Mesothelial cell of epicardium (in vitro differentiated cells): ENCODE measurements at regions not wholly inside any gene's neighbourhood (a gene's known extent, or its start where the extent isn't known, plus 50 kb on each side); places are given as distances from the start of the nearest gene placed in this dataset.

Experiments used
- DNase-seq, 2 experiments: peaks; one replicate each; pipeline ENCODE4 v3.0.0; 2021; ENCODE audit warnings: low spot score in 2 of 2; ENCODE audit not compliant: unreplicated experiment in 2 of 2
- H3K27ac Mint-ChIP-seq: 2 replicates; pipeline ENCODE4 v1.8.0; 2021; ENCODE audit warnings: mixed read lengths
- H3K27me3 Mint-ChIP-seq: 2 replicates; pipeline ENCODE4 v1.8.0; 2021; ENCODE audit warnings: low read depth, mixed read lengths
- H3K36me3 Mint-ChIP-seq: 2 replicates; pipeline ENCODE4 v1.8.0; 2021; ENCODE audit warnings: mixed read lengths
- H3K4me1 Mint-ChIP-seq: 2 replicates; pipeline ENCODE4 v1.8.0; 2021; ENCODE audit warnings: mixed read lengths
- H3K4me3 Mint-ChIP-seq: 2 replicates; pipeline ENCODE4 v1.8.0; 2021; ENCODE audit warnings: mild to moderate bottlenecking, moderate library complexity, mixed read lengths
- H3K9me3 Mint-ChIP-seq: 2 replicates; pipeline ENCODE4 v1.8.0; 2021; ENCODE audit warnings: mixed read lengths
- CTCF ChIP-seq: fragments of 200-600 bp; sonication (generic); IDR thresholded peaks from one replicate; pipeline ENCODE4 v1.5.0; 2021; ENCODE audit warnings: antibody characterized with exemption; ENCODE audit not compliant: unreplicated experiment

- H3K4me1 Mint-ChIP-seq = no peaks in the 10 kb centered on the region
- TF ChIP-seq CTCF = no peak
- H3K4me3 Mint-ChIP-seq = no peak overlapping the region
These were observed 327.9 kb upstream of the VCX start for GRCh38 chrX:7514871-7515599.

GRCh38 chrX:7512845-7513244 is 330.1 kb upstream of the VCX start:
- no peaks in the 10 kb centered on the region for H3K4me1 Mint-ChIP-seq
- DNase-seq = no peak
- no peaks in the 10 kb centered on the region for H3K27me3 Mint-ChIP-seq
- no peak for TF ChIP-seq CTCF
- H3K27ac Mint-ChIP-seq = no peak overlapping the region
- H3K9me3 Mint-ChIP-seq = peaks cover 11% of the 10 kb centered on the region
- H3K4me3 Mint-ChIP-seq = no peak overlapping the region
- no peaks in the 10 kb centered on the region for H3K36me3 Mint-ChIP-seq

More at GRCh38 chrX:7514871-7515599, 327.9 kb upstream of the VCX start:
- H3K27ac Mint-ChIP-seq = no peak overlapping the region
- no peaks in the 10 kb centered on the region for H3K36me3 Mint-ChIP-seq
- H3K9me3 Mint-ChIP-seq = peaks cover 11% of the 10 kb centered on the region
- H3K27me3 Mint-ChIP-seq = no peaks in the 10 kb centered on the region
- no peak for DNase-seq

- H3K27ac Mint-ChIP-seq = no peak overlapping the region
- TF ChIP-seq CTCF = no peak
- H3K27me3 Mint-ChIP-seq = peaks cover 6% of the 10 kb centered on the region
- no peak for DNase-seq
- H3K9me3 Mint-ChIP-seq = peaks cover 4% of the 10 kb centered on the region
- H3K4me1 Mint-ChIP-seq = no peaks in the 10 kb centered on the region
- H3K36me3 Mint-ChIP-seq = no peaks in the 10 kb centered on the region
- H3K4me3 Mint-ChIP-seq = no peak overlapping the region
These were observed 339.7 kb upstream of the VCX start for GRCh38 chrX:7503251-7503650.

GRCh38 chrX:7500386-7500785 is 342.6 kb upstream of the VCX start:
- Mint-ChIP-seq H3K4me3 (no peak overlapping the region), H3K27ac (no peak overlapping the region), H3K27me3 (no peaks in the 10 kb centered on the region), H3K4me1 (no peaks in the 10 kb centered on the region), H3K36me3 (no peaks in the 10 kb centered on the region), H3K9me3 (peaks cover 4% of the 10 kb centered on the region)
- no peak for TF ChIP-seq CTCF
- DNase-seq = no peak

- H3K27ac Mint-ChIP-seq = no peak overlapping the region
- peaks cover 11% of the 10 kb centered on the region for H3K9me3 Mint-ChIP-seq
- no peak for DNase-seq
- no peaks in the 10 kb centered on the region for H3K36me3 Mint-ChIP-seq
- no peak overlapping the region for H3K4me3 Mint-ChIP-seq
- H3K4me1 Mint-ChIP-seq = no peaks in the 10 kb centered on the region
- H3K27me3 Mint-ChIP-seq = peaks cover 11% of the 10 kb centered on the region
- TF ChIP-seq CTCF = no peak
These were observed 338.6 kb upstream of the PUDP start for GRCh38 chrX:7486505-7486904.
